Stimulated activated CD4-positive, alpha-beta T cell treated with anti-CD3 and anti-CD28 coated beads, Interleukin-15, amount 100 ng/mL, for 48 hours (primary cell): ENCODE measurements at regions not wholly inside any gene's neighbourhood (a gene's known extent, or its start where the extent isn't known, plus 50 kb on each side); places are given as distances from the start of the nearest gene placed in this dataset.
"Not testable (repeated sequence)": the region's sequence is repeated elsewhere in the genome, so short reads cannot be mapped to it uniquely, and the experiment has no call there.

ENCODE experiments used
- DNase-seq, 2 donors: peaks; one replicate each; pipeline ENCODE4 v3.0.0-alpha.2; 2020; ENCODE audit warnings: low read depth in 2 of 2

- DNase-seq = no peak
These were observed 51.0 kb downstream of the POU3F3 start for GRCh38 chr2:104904889-104905288.

GRCh38 chr2:104909317-104909716, 55.4 kb downstream of the POU3F3 start:
- no peak for DNase-seq

GRCh38 chr2:104914509-104914908, 60.6 kb downstream of the POU3F3 start:
- no peak for DNase-seq

GRCh38 chr2:104915107-104915793, 61.3 kb downstream of the POU3F3 start:
- DNase-seq = no peak

GRCh38 chr2:104919127-104919526, 65.2 kb downstream of the POU3F3 start:
- no peak for DNase-seq

GRCh38 chr2:104923665-104924064, 69.8 kb downstream of the POU3F3 start:
- DNase-seq = no peak

GRCh38 chr2:104929663-104930062, 75.7 kb downstream of the POU3F3 start:
- no peak for DNase-seq

GRCh38 chr2:104930732-104931131, 76.8 kb downstream of the POU3F3 start:
- no peak for DNase-seq

DNA sequence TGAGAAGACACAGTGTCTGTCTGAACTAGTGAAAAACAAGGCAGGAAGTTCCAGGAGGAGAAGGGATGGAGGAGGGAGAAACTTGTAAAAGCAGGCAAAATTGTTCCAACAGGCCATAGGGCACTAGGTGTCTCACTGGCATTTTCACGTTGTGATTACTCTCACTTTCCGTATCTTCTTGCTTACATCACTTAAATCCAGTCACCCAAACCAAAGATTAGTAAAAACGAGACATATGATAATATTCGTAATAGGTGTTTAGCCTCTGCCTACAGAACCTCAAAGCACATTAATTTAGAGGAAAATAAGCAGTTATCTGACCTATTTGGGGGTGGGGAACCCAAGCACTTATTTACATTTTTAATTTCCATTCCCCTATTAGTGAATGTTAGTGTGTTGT, 78.3 kb downstream of the POU3F3 start:
- DNase-seq = no peak

DNA sequence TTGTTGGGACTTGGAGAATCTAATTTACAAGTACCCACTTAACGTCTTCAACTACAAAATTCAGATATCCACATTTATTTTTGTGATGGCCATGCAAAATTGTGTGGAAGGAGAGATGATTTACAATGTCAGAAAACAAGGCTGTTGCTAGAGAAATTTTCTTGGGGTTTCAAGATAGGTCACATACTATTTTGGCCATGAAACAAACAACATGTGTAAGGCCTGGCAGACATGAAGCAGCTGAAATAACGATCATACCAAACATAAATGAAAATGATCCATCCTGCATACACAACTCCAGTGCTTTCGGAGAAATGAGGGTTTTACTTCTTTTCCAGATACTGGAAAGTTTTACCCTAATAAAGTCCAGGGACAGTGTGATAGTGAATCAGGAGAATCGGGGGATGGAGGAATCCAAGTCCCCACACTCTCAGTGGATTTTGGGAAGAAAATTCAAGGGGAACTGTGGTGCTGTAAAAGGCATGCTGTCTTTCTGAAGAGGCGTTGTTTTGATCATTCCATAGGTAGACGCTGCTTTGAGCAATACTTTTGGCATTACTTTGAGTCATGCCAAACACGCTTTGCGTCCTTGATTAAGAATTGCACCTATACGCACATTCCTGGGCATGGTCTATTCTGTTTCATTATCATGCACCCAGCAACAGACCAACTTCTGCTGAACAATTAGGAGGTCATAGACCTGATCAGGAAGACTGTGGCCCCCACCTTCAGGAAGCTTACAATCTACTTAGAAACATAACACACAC, 79.4 kb downstream of the POU3F3 start:
- no peak for DNase-seq

DNA sequence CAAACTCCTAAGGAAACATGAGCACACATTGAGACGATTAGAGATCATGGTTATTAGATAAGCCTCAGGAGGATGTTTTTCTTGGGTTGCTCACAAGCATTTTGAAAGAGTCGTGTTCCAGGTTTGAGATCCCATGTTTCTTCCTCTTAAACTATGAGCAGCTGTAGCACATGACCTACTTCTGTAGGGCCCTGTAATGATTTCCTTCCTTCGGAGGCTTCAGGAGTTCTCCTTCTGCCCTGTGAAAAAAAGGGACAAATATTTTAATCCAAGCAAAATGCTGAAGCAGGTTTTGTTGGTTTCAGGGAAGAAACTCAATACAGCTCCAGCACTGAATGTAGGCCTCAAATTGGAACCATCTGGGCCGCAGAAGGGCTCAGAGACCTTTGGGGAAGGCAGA, 82.6 kb downstream of the POU3F3 start:
- DNase-seq = no peak

GRCh38 chr2:104938231-104938941, 84.5 kb downstream of the POU3F3 start:
- DNase-seq = peak in 1 of 2 donors; percentile 14

DNA sequence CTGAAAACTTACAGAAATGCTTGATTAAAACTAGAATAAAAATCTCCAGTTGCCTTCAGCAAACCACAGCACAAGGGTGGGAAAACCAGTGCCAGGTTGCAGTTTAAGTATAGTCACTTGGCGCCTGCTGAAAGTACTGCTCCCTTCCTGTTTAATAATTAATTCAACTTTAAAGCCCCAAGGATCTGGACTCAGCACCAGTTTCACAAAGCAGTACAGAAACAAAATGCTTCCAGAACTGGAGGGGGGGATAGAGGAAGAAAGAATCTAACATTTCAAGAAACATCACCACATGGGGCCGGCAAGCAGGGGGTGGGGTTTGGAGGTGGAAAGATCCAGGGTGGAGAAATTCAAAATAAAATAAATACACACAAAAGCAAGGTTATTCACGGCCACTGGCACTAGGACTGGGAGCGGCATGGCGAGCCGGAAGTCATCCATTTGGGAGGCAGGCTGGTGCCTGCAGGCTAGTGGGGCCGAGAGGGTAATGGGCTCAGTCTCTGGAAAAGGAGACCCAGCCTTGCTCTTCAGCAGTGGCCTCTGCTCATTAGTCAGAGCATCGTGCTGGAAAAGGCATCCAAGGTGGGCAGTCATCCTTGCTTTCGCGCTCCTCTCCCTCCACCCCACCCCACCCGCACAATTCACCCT, 85.8 kb downstream of the POU3F3 start:
- no peak for DNase-seq

GRCh38 chr2:104944495-104944894, 90.6 kb downstream of the POU3F3 start:
- DNase-seq = no peak

- DNase-seq = no peak
These were observed 91.2 kb downstream of the POU3F3 start for GRCh38 chr2:104945121-104945520.

DNA sequence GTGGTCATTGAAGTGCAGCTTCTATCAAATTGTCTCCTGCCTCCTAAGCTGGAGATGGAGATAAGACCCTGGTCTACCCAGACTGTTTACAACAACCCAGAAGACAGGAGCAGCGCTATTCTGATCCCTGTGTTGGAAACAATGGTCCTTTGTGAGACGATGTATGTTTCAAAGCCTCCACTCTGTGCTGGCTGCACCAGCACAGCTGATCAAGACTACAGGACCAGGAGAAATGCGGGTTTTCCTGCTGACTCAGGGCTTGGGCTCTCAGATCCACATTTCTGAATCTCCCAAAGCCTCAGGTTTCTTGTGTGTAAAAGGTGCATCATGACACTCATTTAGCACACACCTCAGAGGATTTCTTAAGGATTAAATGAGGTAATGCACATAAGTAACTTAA, 92.0 kb downstream of the POU3F3 start:
- no peak for DNase-seq

DNA sequence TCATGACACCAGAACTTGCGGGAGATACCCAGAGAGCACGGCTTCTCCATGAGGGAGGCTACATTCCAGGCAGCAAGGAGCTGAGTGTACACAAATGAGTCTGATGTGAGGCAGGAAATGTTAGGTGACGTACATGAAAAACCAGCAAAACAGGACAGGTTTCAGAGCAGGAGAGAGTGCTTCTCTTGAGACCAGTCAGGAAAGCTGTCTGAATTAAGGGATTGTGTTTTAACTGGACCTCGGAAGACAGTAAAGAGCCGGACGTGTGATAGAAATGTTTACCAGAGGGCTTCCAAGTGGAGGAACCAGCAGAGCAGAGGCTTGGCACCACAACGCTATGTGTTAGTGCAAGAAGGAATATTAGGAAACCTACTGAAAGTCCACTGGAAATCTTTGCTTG, 90.4 kb upstream of the MRPS9 start:
- not testable (repeated sequence) for DNase-seq

GRCh38 chr2:104952976-104953375, 84.9 kb upstream of the MRPS9 start:
- DNase-seq = no peak

DNA sequence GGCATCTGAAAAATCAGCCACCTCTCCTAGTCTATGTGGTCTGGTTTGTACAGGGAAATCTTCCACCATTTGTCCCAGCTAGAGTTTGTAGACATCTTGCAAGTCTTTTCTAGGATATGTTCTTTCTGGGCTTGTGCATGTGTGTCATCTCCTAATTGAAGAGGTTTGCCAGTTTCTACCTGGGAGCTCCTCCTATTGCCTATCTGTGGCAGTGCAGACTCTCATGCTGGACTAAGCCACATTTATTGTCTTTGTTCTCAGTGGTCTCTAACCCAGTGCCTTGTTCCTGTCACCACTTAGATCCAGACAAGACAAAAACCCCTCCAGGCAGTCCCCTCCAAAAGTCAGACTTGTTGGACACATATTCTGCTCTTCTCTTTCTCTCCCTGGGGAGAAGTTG, 72.0 kb upstream of the MRPS9 start:
- DNase-seq = no peak

DNA sequence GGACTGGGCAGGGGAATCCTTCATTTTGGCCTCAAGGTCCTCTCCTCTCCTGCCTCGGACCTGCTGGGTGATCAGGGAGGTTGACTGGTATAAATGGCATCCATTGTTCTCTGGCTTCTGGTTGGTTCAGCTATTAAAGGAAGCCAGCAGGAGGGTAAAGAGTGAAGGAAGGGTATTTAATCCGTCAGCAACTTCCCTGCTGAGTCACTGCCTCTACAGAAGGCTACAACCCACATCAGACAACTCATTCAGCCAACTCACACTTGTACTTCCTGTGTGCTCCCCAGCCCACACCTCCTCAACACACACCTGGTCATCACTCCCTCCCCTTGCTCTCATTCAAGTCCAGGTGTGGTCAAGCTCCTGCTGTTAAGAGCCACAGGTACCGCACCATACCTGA, 68.3 kb upstream of the MRPS9 start:
- no peak for DNase-seq

DNA sequence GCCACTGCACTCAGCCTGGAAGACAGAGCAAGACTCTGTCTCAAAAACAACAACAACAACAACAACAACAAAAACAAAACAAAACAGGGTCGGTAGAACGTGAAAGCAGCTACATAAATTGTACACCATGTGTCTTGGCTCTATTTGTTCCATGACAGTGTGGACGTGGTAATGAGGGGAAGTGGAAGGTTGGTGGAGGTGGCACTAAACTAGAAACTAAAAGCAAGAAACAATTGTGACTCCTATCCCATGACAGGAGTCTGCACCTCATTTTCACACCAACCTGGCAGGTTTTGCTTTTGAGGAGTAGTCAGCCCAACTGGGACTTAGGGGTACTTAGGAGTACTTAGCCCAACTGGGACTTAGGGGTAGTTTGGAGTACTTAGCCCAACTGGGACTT, 62.5 kb upstream of the MRPS9 start:
- DNase-seq = no peak

- DNase-seq = no peak
These were observed 62.0 kb upstream of the MRPS9 start for GRCh38 chr2:104975851-104976250.
